OCI-LY7 (cell line): ENCODE measurements at regions not wholly inside any gene's neighbourhood (a gene's known extent, or its start where the extent isn't known, plus 50 kb on each side); places are given as distances from the start of the nearest gene placed in this dataset.

ENCODE experiments used
- BruUV-seq: library from RNA; stranded (reverse); fragments of 400-500 nt; replicated peaks from 2 replicates; lab custom pipeline; 2021; lab: Mats Ljungman, UMichigan
- CTCF ChIA-PET: fragments of 300-600 bp; sonication (Branson Sonifier 250); formaldehyde crosslinking; loops from one replicate; lab custom pipeline; 2022; ENCODE audit warnings: antibody characterized with exemption; ENCODE audit not compliant: unreplicated experiment; lab: Charles Lee
- POLR2A ChIA-PET: fragments of 300-600 bp; sonication (Branson Sonifier 250); formaldehyde crosslinking; loops from one replicate; lab custom pipeline; 2022; ENCODE audit warnings: antibody characterized with exemption; lab: Charles Lee
- DNase-seq: peaks from one replicate; pipeline ENCODE4 v3.0.0-alpha.2; 2015; ENCODE audit warnings: low spot score
- H2AFZ ChIP-seq: fragments of 200-600 bp; sonication (generic), shearing (Covaris generic); 2 replicates; pipeline ENCODE4 v1.6.1; 2014; ENCODE audit warnings: mild to moderate bottlenecking, antibody characterized with exemption, low read length, moderate library complexity
- H3K27ac ChIP-seq: fragments of 200-600 bp; sonication (generic); 2 replicates; pipeline ENCODE4 v1.5.1; 2014; ENCODE audit warnings: mixed run types, low read depth, mild to moderate bottlenecking, moderate library complexity, low read length, inconsistent platforms; ENCODE audit not compliant: poor library complexity, severe bottlenecking
- H3K36me3 ChIP-seq: fragments of 200-600 bp; sonication (generic); 2 replicates; pipeline ENCODE4 v1.6.1; 2014; ENCODE audit warnings: mild to moderate bottlenecking, antibody characterized with exemption, low read length, moderate library complexity, mixed read lengths; ENCODE audit not compliant: insufficient read depth
- H3K4me1 ChIP-seq: fragments of 200-600 bp; sonication (generic); 2 replicates; pipeline ENCODE4 v1.5.1; 2014; ENCODE audit warnings: mild to moderate bottlenecking, low read length; ENCODE audit not compliant: insufficient read depth, poor library complexity, severe bottlenecking
- H3K4me2 ChIP-seq: fragments of 200-600 bp; sonication (generic); 2 replicates; pipeline ENCODE4 v1.6.1; 2014; ENCODE audit warnings: mild to moderate bottlenecking, low read length
- H3K4me3 ChIP-seq: fragments of 200-600 bp; sonication (generic); 2 replicates; pipeline ENCODE4 v1.5.1; 2014; ENCODE audit warnings: mild to moderate bottlenecking, low read depth, low read length; ENCODE audit not compliant: poor library complexity, severe bottlenecking
- H3K79me2 ChIP-seq: fragments of 200-600 bp; sonication (generic); 2 replicates; pipeline ENCODE4 v1.6.1; 2016; ENCODE audit warnings: low read depth, mild to moderate bottlenecking, low read length, moderate library complexity, mixed read lengths; ENCODE audit not compliant: insufficient read depth
- H3K9me2 ChIP-seq: fragments of 200-600 bp; sonication (generic); 2 replicates; pipeline ENCODE4 v1.6.1; 2016; ENCODE audit warnings: mild to moderate bottlenecking, low read length, mixed read lengths; ENCODE audit not compliant: insufficient read depth
- H3K9me3 ChIP-seq: fragments of 200-600 bp; sonication (generic); 2 replicates; pipeline ENCODE4 v1.6.1; 2014; ENCODE audit warnings: mild to moderate bottlenecking, mixed run types, low read length, mixed read lengths
- H4K20me1 ChIP-seq: fragments of 200-600 bp; sonication (generic); 2 replicates; pipeline ENCODE4 v1.6.1; 2014; ENCODE audit warnings: mild to moderate bottlenecking, antibody characterized with exemption, low read length, moderate library complexity, mixed read lengths; ENCODE audit not compliant: insufficient read depth
- CTCF ChIP-seq: fragments of 200-600 bp; sonication (generic); conservative IDR thresholded peaks from 2 replicates; pipeline ENCODE4 v1.5.1; 2014; ENCODE audit warnings: mild to moderate bottlenecking, antibody characterized with exemption, low read length, moderate library complexity, mixed read lengths
- EZH2phosphoT487 ChIP-seq: fragments of 200-600 bp; sonication (generic); IDR thresholded peaks from 2 replicates; pipeline ENCODE4 v1.6.1; 2018; ENCODE audit warnings: low read depth, borderline replicate concordance, mild to moderate bottlenecking, mixed run types, antibody characterized with exemption, low read length, moderate library complexity, mixed read lengths
- intact Hi-C: fragments of 100-400 bp; cut with micrococcal nuclease; formaldehyde crosslinking; loops from one replicate; pipeline ENCODE4 v1.10.0; 2022; ENCODE audit not compliant: unreplicated experiment

- DNase-seq: no peak
- CTCF ChIA-PET: no interaction called here
These were observed 88.3 kb upstream of the PRDM11 start for GRCh38 chr11:45057938-45058646.

GRCh38 chr11:45058647-45058950 lies 87.8 kb upstream of the PRDM11 start:
- H3K79me2 ChIP-seq: no peaks in the 10 kb centered on the region
- no peaks in the 10 kb centered on the region for H3K9me2 ChIP-seq
- 0 out of 2 replicates have a peak, but pooled peaks cover 6% of the 10 kb centered on the region for H3K9me3 ChIP-seq
- H2AFZ ChIP-seq: no peak overlapping the region
- intact Hi-C loops: no loop called here
- CTCF ChIA-PET: no interaction called here
- no peak overlapping the region for H3K27ac ChIP-seq
- TF ChIP-seq EZH2phosphoT487: no peak
- no peaks in the 10 kb centered on the region for H3K4me1 ChIP-seq
- DNase-seq: no peak
- POLR2A ChIA-PET: interaction anchor here (1.0 kb wide), 1 partner anchor 11 kb away, joined by 4 read pairs; no protein-coding TSS in a partner anchor
- no TSS peak for BruUV-seq
- no peaks in the 10 kb centered on the region for H3K36me3 ChIP-seq
- no peak overlapping the region for H3K4me2 ChIP-seq
- no peaks in the 10 kb centered on the region for H4K20me1 ChIP-seq
- no peak overlapping the region for H3K4me3 ChIP-seq

More at GRCh38 chr11:45057938-45058646, 88.3 kb upstream of the PRDM11 start:
- no peak overlapping the region for H2AFZ ChIP-seq
- TF ChIP-seq EZH2phosphoT487: no peak
- no peak for TF ChIP-seq CTCF
- H3K4me2 ChIP-seq: no peak overlapping the region
- H3K4me1 ChIP-seq: no peaks in the 10 kb centered on the region
- H3K9me3 ChIP-seq: 0 out of 2 replicates have a peak, but pooled peaks cover under 1% of the 10 kb centered on the region
- no TSS peak for BruUV-seq
- intact Hi-C loops: no loop called here
- no peaks in the 10 kb centered on the region for H3K9me2 ChIP-seq
- POLR2A ChIA-PET: no interaction called here
- H4K20me1 ChIP-seq: no peaks in the 10 kb centered on the region
- H3K4me3 ChIP-seq: no peak overlapping the region
- no peak overlapping the region for H3K27ac ChIP-seq
- H3K36me3 ChIP-seq: no peaks in the 10 kb centered on the region
- no peaks in the 10 kb centered on the region for H3K79me2 ChIP-seq

GRCh38 chr11:45060707-45061106 lies 85.7 kb upstream of the PRDM11 start:
- Histone ChIP-seq H3K79me2 (no peaks in the 10 kb centered on the region), H3K4me3 (no peak overlapping the region), H3K9me2 (no peaks in the 10 kb centered on the region), H3K36me3 (no peaks in the 10 kb centered on the region; the same call in 1 of the 2 replicates), H3K4me2 (no peak overlapping the region), H3K9me3 (peaks cover 19% of the 10 kb centered on the region; the same call in 1 of the 2 replicates), H3K4me1 (peaks cover 3% of the 10 kb centered on the region), H3K27ac (no peak overlapping the region), H4K20me1 (no peaks in the 10 kb centered on the region), H2AFZ (no peak overlapping the region)
- TF ChIP-seq CTCF: no peak
- no peak for TF ChIP-seq EZH2phosphoT487
- intact Hi-C loops: no loop called here
- no TSS peak for BruUV-seq
- no peak for DNase-seq
- ChIA-PET POLR2A (interaction anchor here (1.0 to 1.1 kb wide), 2 partner anchors 10 to 35 kb away, joined by 3 to 4 read pairs; no protein-coding TSS in a partner anchor), CTCF (no interaction called here)
